Liver (tissue), 7 donors: ENCODE measurements at regions not wholly inside any gene's neighbourhood (a gene's known extent, or its start where the extent isn't known, plus 50 kb on each side); places are given as distances from the start of the nearest gene placed in this dataset.

Experiments used
- DNase-seq: peaks from one replicate; pipeline ENCODE4 v3.0.0-alpha.2; 2017; ENCODE audit warnings: low spot score
- H3K27ac ChIP-seq, 2 donors: one replicate each; pipeline ENCODE4 v1.7.0; 2013; ENCODE audit warnings: inconsistent platforms in 2 of 2, low read length in 2 of 2, control low read depth in 1 of 2, low read depth in 1 of 2, mild to moderate bottlenecking in 1 of 2
- H3K27me3 ChIP-seq, 4 donors: one replicate each; pipeline versions ENCODE4 v1.6.1 to v1.7.0; 2013; ENCODE audit warnings: low read length in 3 of 4, inconsistent platforms in 1 of 4, mild to moderate bottlenecking in 1 of 4, moderate library complexity in 1 of 4; ENCODE audit not compliant: control insufficient read depth in 4 of 4, insufficient read depth in 4 of 4
- H3K36me3 ChIP-seq, 4 donors: one replicate each; pipeline versions ENCODE4 v1.6.1 to v1.7.0; 2013; ENCODE audit warnings: low read length in 3 of 4, mild to moderate bottlenecking in 3 of 4, low read depth in 1 of 4, moderate library complexity in 1 of 4; ENCODE audit not compliant: control insufficient read depth in 4 of 4, insufficient read depth in 3 of 4
- H3K4me1 ChIP-seq, 4 donors: one replicate each; pipeline versions ENCODE4 v1.6.1 to v1.7.0; 2013; ENCODE audit warnings: low read length in 3 of 4, mild to moderate bottlenecking in 3 of 4, moderate library complexity in 1 of 4; ENCODE audit not compliant: control insufficient read depth in 4 of 4, insufficient read depth in 4 of 4
- H3K4me3 ChIP-seq, 3 donors: one replicate each; pipeline versions ENCODE4 v1.6.1 to v1.7.0; 2013; ENCODE audit warnings: low read length in 3 of 3, control low read depth in 1 of 3, low read depth in 1 of 3, mild to moderate bottlenecking in 1 of 3
- H3K9ac ChIP-seq, 2 donors: one replicate each; pipeline ENCODE4 v1.7.0; 2013; ENCODE audit warnings: low read length in 2 of 2, mild to moderate bottlenecking in 2 of 2, moderate library complexity in 2 of 2, control low read depth in 1 of 2, low read depth in 1 of 2
- H3K9me3 ChIP-seq, 4 donors: one replicate each; pipeline versions ENCODE4 v1.6.1 to v1.7.0; 2013; ENCODE audit warnings: low read length in 3 of 4; ENCODE audit not compliant: control insufficient read depth in 4 of 4
- ATF3 ChIP-seq: IDR thresholded peaks from 2 replicates; pipeline ENCODE4 v1.6.1; 2016; ENCODE audit warnings: antibody characterized with exemption
- EGR1 ChIP-seq, 2 donors: IDR thresholded peaks; 2 replicates each; pipeline ENCODE4 v1.6.1; 2016 to 2018; ENCODE audit warnings: antibody characterized with exemption in 2 of 2, low read depth in 2 of 2
- FOXA1 ChIP-seq: IDR thresholded peaks from 2 replicates; pipeline ENCODE4 v1.6.1; 2016; ENCODE audit warnings: antibody characterized with exemption
- FOXA2 ChIP-seq: IDR thresholded peaks from 2 replicates; pipeline ENCODE4 v1.6.1; 2016; ENCODE audit warnings: antibody characterized with exemption
- GABPA ChIP-seq, 2 donors: IDR thresholded peaks in 1 of 2; conservative IDR thresholded peaks in 1 of 2; 2 replicates each; pipeline ENCODE4 v1.6.1; 2016; ENCODE audit warnings: antibody characterized with exemption in 2 of 2, mild to moderate bottlenecking in 1 of 2, moderate library complexity in 1 of 2
- HNF4A ChIP-seq, 2 donors: conservative IDR thresholded peaks; 2 replicates each; pipeline ENCODE4 v1.6.1; 2016; ENCODE audit warnings: antibody characterized with exemption in 2 of 2, mild to moderate bottlenecking in 2 of 2
- JUND ChIP-seq, 2 donors: IDR thresholded peaks; 2 replicates each; pipeline ENCODE4 v1.6.1; 2016; ENCODE audit warnings: antibody characterized with exemption in 2 of 2
- MAX ChIP-seq: IDR thresholded peaks from 2 replicates; pipeline ENCODE4 v1.6.1; 2016; ENCODE audit warnings: antibody characterized with exemption
- NR2F2 ChIP-seq: IDR thresholded peaks from 2 replicates; pipeline ENCODE4 v1.6.1; 2016; ENCODE audit warnings: antibody characterized with exemption
- RAD21 ChIP-seq, 2 donors: IDR thresholded peaks; 2 replicates each; pipeline ENCODE4 v1.6.1; 2016; ENCODE audit warnings: antibody characterized with exemption in 2 of 2, mild to moderate bottlenecking in 2 of 2
- REST ChIP-seq: IDR thresholded peaks from 2 replicates; pipeline ENCODE4 v1.6.1; 2016; ENCODE audit warnings: antibody characterized with exemption, mild to moderate bottlenecking
- RXRA ChIP-seq, 2 donors: IDR thresholded peaks; 2 replicates each; pipeline ENCODE4 v1.6.1; 2017 to 2018; ENCODE audit warnings: antibody characterized with exemption in 2 of 2, mild to moderate bottlenecking in 1 of 2
- SP1 ChIP-seq: IDR thresholded peaks from 2 replicates; pipeline ENCODE4 v1.6.1; 2018; ENCODE audit warnings: antibody characterized with exemption, mild to moderate bottlenecking
- TAF1 ChIP-seq: conservative IDR thresholded peaks from 2 replicates; pipeline ENCODE4 v1.6.1; 2016; ENCODE audit warnings: antibody characterized with exemption, mild to moderate bottlenecking
- YY1 ChIP-seq: IDR thresholded peaks from 2 replicates; pipeline ENCODE4 v1.6.1; 2016; ENCODE audit warnings: antibody characterized with exemption, mild to moderate bottlenecking
- ZBTB33 ChIP-seq: IDR thresholded peaks from 2 replicates; pipeline ENCODE4 v1.6.1; 2016; ENCODE audit warnings: antibody characterized with exemption
- WGBS: extraction: QIAGEN DNeasy Blood & Tissue Kit; methylation state at CpG from one replicate; pipeline ENCODE4 v1.1.7; 2013; 5-methylcytosine and 5-hydroxymethylcytosine counted together
- donor health status: healthy.
- donor health status: healthy.
- donor health status: healthy.
- donor health status: healthy.

DNA sequence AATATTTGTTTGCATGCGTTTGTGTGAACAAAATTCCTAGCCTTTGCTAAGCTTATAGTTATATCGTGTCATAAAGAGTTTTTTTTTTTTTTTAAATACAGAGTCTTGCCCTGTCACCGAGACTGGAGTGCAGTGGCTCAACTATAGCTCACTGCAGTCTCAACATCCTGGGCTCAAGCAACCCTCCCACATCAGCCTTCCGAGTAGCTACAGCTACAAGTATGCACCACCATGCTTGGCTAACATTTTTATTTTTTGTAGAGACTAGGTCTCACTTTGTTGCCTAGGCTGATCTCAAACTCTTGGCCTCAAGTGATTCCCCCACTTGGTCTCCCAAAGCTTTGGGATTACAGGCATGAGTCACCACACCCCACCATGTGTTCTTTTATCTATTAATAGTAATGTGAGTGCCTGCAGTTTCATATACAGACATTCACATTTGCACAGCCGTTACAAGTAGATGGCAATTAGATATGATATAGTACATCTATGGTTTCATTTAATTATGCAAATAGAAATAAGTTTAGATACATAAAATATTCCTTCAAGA lies 848.6 kb downstream of the PDCD6IP start (continued):
- TF ChIP-seq REST (no peak), GABPA (IDR thresholded peaks at IDR 0.05 in 1 of 2, conservative IDR thresholded peaks at IDR 0.05 in 1 of 2) (no peak)

DNA sequence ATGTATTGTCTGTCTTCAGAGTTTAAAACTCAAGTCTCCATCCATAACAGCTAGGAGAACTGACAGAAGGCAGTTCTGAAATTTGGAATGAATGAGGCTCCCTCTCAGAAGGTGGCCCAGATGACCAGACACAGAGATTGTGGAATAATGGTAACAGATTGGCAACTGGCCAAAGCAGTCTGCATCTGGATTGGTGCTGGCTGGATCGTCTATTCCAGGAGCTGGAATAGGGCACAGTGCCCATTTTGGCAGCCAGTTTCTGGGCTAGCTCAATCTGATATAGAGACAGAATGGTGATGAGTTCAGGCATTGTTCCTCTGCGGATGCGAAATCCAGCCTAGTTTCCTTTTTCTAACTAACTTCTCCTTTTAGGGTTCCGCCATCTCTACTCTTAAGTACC lies 851.7 kb downstream of the PDCD6IP start:
- H3K36me3 ChIP-seq, result no peaks in the 10 kb centered on the region
- H3K4me1 ChIP-seq, result no peaks in the 10 kb centered on the region
- DNase-seq, result no peak

More for the DNA sequence above, 851.7 kb downstream of the PDCD6IP start:
- H3K4me3 ChIP-seq, result no peak overlapping the region
- no peaks in the 10 kb centered on the region for H3K9me3 ChIP-seq
- H3K9ac ChIP-seq, result no peak overlapping the region
- TF ChIP-seq RAD21 (IDR thresholded peaks at IDR 0.05) (no peak), YY1 (no peak), FOXA2 (no peak), REST (no peak), RXRA (IDR thresholded peaks at IDR 0.05) (no peak), JUND (IDR thresholded peaks at IDR 0.05) (no peak), EGR1 (IDR thresholded peaks at IDR 0.05; ENCODE audit: low read depth in 2 of 2) (no peak), ATF3 (no peak), MAX (no peak), NR2F2 (no peak), TAF1 (no peak), SP1 (no peak), ZBTB33 (no peak), HNF4A (conservative IDR thresholded peaks at IDR 0.05) (no peak), FOXA1 (no peak), GABPA (IDR thresholded peaks at IDR 0.05 in 1 of 2, conservative IDR thresholded peaks at IDR 0.05 in 1 of 2) (no peak)
- 80% methylated on average over 4 of the region's 4 CpGs for WGBS
- no peaks in the 10 kb centered on the region for H3K27me3 ChIP-seq
- H3K27ac ChIP-seq, result no peak overlapping the region
